T-cell (primary cell): ENCODE measurements at regions not wholly inside any gene's neighbourhood (a gene's known extent, or its start where the extent isn't known, plus 50 kb on each side); places are given as distances from the start of the nearest gene placed in this dataset.

Experiments used
- ATAC-seq, 4 experiments: fragments of 200-7000 bp in 3 of 4; fragments of 150-1000 bp in 1 of 4; cut with Tn5 transposase; replicated peaks in 1 of 4; 1 replicate in 3 of 4; 2 replicates in 1 of 4; pipeline ENCODE4 v1.10.0; 2021; ENCODE audit warnings: moderate library complexity in 3 of 4, mild to moderate bottlenecking in 2 of 4, moderate number of reproducible peaks in 1 of 4
- CTCF ChIA-PET, 2 donors: fragments of 300-600 bp; sonication (Branson Sonifier 250); formaldehyde crosslinking; loops; one replicate each; lab custom pipeline; 2022; ENCODE audit warnings: antibody characterized with exemption in 2 of 2; lab: Charles Lee
- POLR2A ChIA-PET, 2 donors: fragments of 300-600 bp; sonication (Branson Sonifier 250); formaldehyde crosslinking; loops; one replicate each; lab custom pipeline; 2022; ENCODE audit warnings: antibody characterized with exemption in 2 of 2; lab: Charles Lee
- DNase-seq, 35 experiments: peaks; one replicate each; pipeline versions ENCODE4 v3.0.0 to v3.0.0-alpha.2; 2013 to 2023
- H3K27ac ChIP-seq: one replicate; pipeline ENCODE4 v1.5.1; 2013; ENCODE audit warnings: low read length
- H3K27me3 ChIP-seq, 2 experiments: replicated peaks in 1 of 2; 1 replicate in 1 of 2; 2 replicates in 1 of 2; pipeline versions ENCODE4 v1.6.1 to v1.7.0; 2013; ENCODE audit warnings: low read length in 1 of 2, mixed read lengths in 1 of 2; ENCODE audit not compliant: control insufficient read depth in 2 of 2, insufficient read depth in 2 of 2; ENCODE audit errors: extremely low read depth in 1 of 2
- H3K36me3 ChIP-seq, 2 donors: 1 replicate in 1 of 2; 2 replicates in 1 of 2; pipeline versions ENCODE4 v1.6.1 to v1.7.0; 2013; ENCODE audit warnings: low read length in 1 of 2; ENCODE audit not compliant: control insufficient read depth in 2 of 2, insufficient read depth in 1 of 2; ENCODE audit errors: extremely low read depth in 1 of 2
- H3K4me1 ChIP-seq, 2 experiments: 1 replicate in 1 of 2; 2 replicates in 1 of 2; pipeline versions ENCODE4 v1.6.1 to v1.7.0; 2013; ENCODE audit warnings: low read length in 2 of 2, mixed read lengths in 1 of 2; ENCODE audit not compliant: insufficient read depth in 2 of 2, control insufficient read depth in 1 of 2; ENCODE audit errors: extremely low read depth in 1 of 2
- H3K4me3 ChIP-seq, 2 donors: 1 replicate in 1 of 2; 2 replicates in 1 of 2; pipeline versions ENCODE4 v1.5.1 to v1.7.0; 2013; ENCODE audit warnings: mild to moderate bottlenecking in 2 of 2, low read length in 1 of 2, moderate library complexity in 1 of 2; ENCODE audit not compliant: control insufficient read depth in 1 of 2; ENCODE audit errors: extremely low read depth in 1 of 2
- H3K9me3 ChIP-seq: 2 replicates; pipeline ENCODE4 v1.7.0; 2013
- H3K27ac Mint-ChIP-seq, 2 donors: one replicate each; pipeline ENCODE4 v1.8.0; 2020 to 2021; ENCODE audit warnings: mild to moderate bottlenecking in 2 of 2, mixed read lengths in 2 of 2
- H3K27me3 Mint-ChIP-seq, 2 donors: one replicate each; pipeline ENCODE4 v1.8.0; 2021 to 2022; ENCODE audit warnings: mixed read lengths in 2 of 2
- H3K36me3 Mint-ChIP-seq: one replicate; pipeline ENCODE4 v1.8.0; 2021; ENCODE audit warnings: mixed read lengths
- H3K4me1 Mint-ChIP-seq, 3 donors: one replicate each; pipeline ENCODE4 v1.8.0; 2020 to 2022; ENCODE audit warnings: mixed read lengths in 3 of 3, mild to moderate bottlenecking in 1 of 3
- H3K4me3 Mint-ChIP-seq, 3 donors: one replicate each; pipeline ENCODE4 v1.8.0; 2020 to 2022; ENCODE audit warnings: mild to moderate bottlenecking in 3 of 3, mixed read lengths in 3 of 3, moderate library complexity in 3 of 3
- H3K9me3 Mint-ChIP-seq, 3 donors: one replicate each; pipeline ENCODE4 v1.8.0; 2020 to 2022; ENCODE audit warnings: mixed read lengths in 3 of 3
- WGBS: methylation state at CpG from one replicate; pipeline ENCODE4 v1.1.5; 2013; ENCODE audit warnings: missing lambda C conversion rate; ENCODE audit not compliant: insufficient coverage; 5-methylcytosine and 5-hydroxymethylcytosine counted together

DNA sequence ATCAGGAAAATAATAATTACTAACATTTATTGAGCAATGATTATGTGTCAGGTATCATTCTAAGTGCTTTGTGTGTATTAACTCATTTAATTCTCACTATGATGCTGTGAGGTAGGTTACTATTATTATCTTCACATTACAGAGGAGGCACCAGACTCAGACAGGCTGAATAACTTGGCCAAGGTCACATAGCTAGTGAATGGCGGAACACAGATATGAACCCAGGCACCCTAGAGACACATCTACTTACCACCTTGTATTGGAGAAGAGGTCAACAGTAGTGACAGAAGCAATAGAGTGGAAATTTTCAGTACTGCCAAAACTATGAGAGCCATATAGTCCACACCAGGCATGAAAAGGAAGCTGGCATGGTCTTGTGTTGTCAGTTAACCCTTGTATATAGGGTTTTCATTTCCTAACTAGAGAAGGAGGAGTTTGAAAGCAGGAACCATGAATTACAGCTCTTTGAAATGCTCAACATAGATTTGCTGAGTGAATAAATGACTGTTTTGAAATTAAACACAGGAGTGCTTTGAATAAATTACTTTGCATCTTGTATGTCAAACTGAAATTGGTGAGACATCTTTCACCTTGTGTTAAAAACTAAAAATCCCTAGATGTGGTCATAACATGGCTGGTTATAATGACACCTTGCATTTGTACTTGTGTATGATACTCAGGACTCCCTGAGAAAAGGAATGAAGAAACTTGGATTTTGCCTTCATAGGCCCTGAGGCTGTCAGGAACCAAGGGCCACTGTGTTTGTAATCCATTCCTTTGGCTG lies 71.8 kb downstream of the RTL9 start:
- Mint-ChIP-seq H3K4me1 (no peaks in the 10 kb centered on the region), H3K9me3 (no peaks in the 10 kb centered on the region), H3K27me3 (peaks cover 0 to 48% of the 10 kb centered on the region in 2 donors), H3K27ac (no peak overlapping the region), H3K4me3 (no peak overlapping the region), H3K36me3 (no peaks in the 10 kb centered on the region)
- Histone ChIP-seq H3K9me3 (no peaks in the 10 kb centered on the region), H3K36me3 (no peaks in the 10 kb centered on the region), H3K4me1 (no peaks in the 10 kb centered on the region), H3K27ac (no peak overlapping the region), H3K4me3 (no peak overlapping the region), H3K27me3 (peaks cover 0 to 5% of the 10 kb centered on the region in 2 experiments)
- DNase-seq (no peak), ATAC-seq (no peak)
- no CpG with 5 or more reads among the region's 1 CpG for WGBS
- POLR2A ChIA-PET, result no interaction called here
- CTCF ChIA-PET, result no interaction called here

DNA sequence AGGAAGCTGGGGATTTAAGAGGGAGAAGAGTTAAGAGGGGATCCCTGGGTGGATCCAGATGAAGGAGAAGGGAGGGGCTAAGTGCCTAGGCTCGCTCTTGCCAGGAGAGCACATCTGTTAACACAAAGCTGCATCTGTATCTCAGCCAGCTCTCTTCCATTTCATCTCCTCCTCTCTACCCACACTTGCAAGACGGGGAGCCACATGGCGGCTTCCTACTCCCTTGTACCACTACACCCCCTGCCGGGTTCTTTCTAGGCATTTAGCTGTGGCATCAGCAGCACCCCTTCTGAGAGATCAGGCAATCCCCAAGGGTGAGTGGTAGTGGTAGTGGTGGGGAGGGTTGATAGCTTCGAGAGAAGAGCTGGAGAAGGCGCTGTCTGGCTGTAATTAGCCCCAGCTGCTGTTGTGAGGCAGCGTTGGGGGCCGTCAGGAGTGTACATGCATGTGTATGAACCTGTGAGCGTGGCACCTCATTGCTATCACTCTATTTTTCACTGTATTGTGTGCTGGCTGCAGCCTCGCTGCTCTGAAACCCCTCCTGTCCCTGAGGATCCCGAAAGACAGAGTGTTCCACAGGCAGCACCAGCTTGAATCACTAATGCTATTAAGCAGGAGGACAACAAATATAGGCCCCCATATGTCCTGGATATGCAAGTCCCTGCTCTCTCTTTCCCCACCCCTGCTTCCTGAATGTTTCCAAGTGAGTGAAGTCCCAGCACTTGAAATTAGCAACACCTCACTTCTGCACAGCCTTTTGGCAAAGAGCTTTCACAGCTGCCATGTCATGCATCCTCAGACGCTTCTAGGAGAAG lies 73.7 kb downstream of the RTL9 start:
- Mint-ChIP-seq H3K4me3 (no peak overlapping the region), H3K27ac (no peak overlapping the region), H3K27me3 (peaks cover 0 to 52% of the 10 kb centered on the region in 2 donors), H3K4me1 (no peaks in the 10 kb centered on the region), H3K9me3 (no peaks in the 10 kb centered on the region), H3K36me3 (no peaks in the 10 kb centered on the region)
- Histone ChIP-seq H3K4me3 (no peak overlapping the region), H3K9me3 (no peaks in the 10 kb centered on the region), H3K27ac (no peak overlapping the region), H3K27me3 (peaks cover 0 to 5% of the 10 kb centered on the region in 2 experiments), H3K4me1 (no peaks in the 10 kb centered on the region), H3K36me3 (no peaks in the 10 kb centered on the region)
- WGBS, result 100% methylated on average over 1 of the region's 12 CpGs
- ChIA-PET CTCF (no interaction called here), POLR2A (no interaction called here)
- ATAC-seq (no peak), DNase-seq (no peak)

DNA sequence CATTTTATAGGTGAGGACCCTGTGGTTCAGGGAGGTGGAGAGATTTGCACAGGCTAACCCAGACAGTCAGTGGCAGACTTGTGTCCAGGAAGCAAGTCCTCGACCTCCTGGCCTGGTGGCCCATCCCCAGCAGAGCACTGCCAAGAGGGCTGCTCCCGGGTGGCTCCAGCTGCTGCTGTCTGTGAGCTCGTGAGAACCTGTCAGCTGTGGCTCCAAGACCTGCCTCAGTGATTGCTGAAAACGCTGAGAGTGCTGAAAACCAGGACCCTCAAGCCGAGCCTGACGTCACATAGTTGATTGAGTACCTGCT lies 74.2 kb downstream of the RTL9 start:
- CTCF ChIA-PET, result no interaction called here
- no peak overlapping the region for H3K4me3 Mint-ChIP-seq

DNA sequence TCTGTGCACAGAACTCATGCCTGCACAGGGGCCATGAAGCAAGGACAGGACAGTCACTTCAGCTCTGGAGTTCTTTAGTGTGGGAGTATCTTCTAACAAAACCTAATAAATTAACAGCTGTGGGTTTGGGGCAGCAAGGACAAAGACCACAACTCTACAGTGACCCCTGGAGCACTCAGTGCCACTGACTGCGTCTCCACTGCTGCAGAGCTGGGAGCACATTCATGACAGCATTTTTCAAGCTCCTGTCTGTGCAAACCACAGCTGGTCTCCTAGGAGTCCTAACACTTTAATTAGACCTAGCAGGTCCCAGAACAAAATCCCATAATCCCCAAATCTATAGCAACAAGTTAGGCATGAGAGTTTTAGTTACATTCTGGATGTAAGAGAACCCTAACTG lies 76.5 kb downstream of the RTL9 start:
- Mint-ChIP-seq H3K4me3 (no peak overlapping the region), H3K27ac (no peak overlapping the region), H3K36me3 (no peaks in the 10 kb centered on the region), H3K9me3 (no peaks in the 10 kb centered on the region), H3K4me1 (no peaks in the 10 kb centered on the region), H3K27me3 (peaks cover 0 to 50% of the 10 kb centered on the region in 2 donors)
- WGBS, result no CpG with 5 or more reads among the region's 1 CpG
- ChIA-PET CTCF (no interaction called here), POLR2A (no interaction called here)
- no peak for DNase-seq
- Histone ChIP-seq H3K27me3 (peaks cover 0 to 9% of the 10 kb centered on the region in 2 experiments), H3K4me1 (no peaks in the 10 kb centered on the region), H3K4me3 (no peak overlapping the region), H3K9me3 (no peaks in the 10 kb centered on the region), H3K36me3 (no peaks in the 10 kb centered on the region), H3K27ac (no peak overlapping the region)
- no peak for ATAC-seq

More for the DNA sequence above, 74.2 kb downstream of the RTL9 start:
- POLR2A ChIA-PET, result no interaction called here
- Histone ChIP-seq H3K27ac (no peak overlapping the region), H3K27me3 (peaks cover 0 to 5% of the 10 kb centered on the region in 2 experiments), H3K4me1 (no peaks in the 10 kb centered on the region), H3K9me3 (no peaks in the 10 kb centered on the region), H3K4me3 (no peak overlapping the region), H3K36me3 (no peaks in the 10 kb centered on the region)
- no peak for ATAC-seq
- H3K36me3 Mint-ChIP-seq, result no peaks in the 10 kb centered on the region
- DNase-seq, result no peak
- WGBS, result 75% methylated on average over 2 of the region's 6 CpGs
- H3K4me1 Mint-ChIP-seq, result no peaks in the 10 kb centered on the region
- peaks cover 0 to 52% of the 10 kb centered on the region in 2 donors for H3K27me3 Mint-ChIP-seq
- no peaks in the 10 kb centered on the region for H3K9me3 Mint-ChIP-seq
- no peak overlapping the region for H3K27ac Mint-ChIP-seq

DNA sequence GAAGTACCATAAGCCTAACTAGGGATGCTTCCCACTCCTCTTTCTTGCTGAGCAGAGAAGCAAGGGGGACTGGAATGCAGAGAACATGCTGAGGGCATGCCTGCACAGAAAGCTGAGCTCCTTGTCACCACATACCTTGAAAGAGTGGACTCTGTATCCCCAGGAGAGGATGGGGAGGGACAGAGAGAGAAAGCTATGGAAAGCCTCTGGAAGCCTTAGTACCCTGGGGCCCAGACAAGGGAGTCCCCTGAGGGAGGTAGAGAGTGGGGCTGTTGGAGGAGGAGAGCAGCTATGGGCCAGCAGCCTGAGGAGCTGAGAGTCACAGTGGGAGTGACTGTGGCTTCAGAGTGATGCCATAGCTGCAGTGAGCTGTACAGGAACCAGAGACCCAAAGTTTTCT lies 77.9 kb downstream of the RTL9 start:
- POLR2A ChIA-PET, result no interaction called here
- DNase-seq (no peak), ATAC-seq (no peak)
- Histone ChIP-seq H3K27ac (no peak overlapping the region), H3K27me3 (peaks cover 0 to 9% of the 10 kb centered on the region in 2 experiments), H3K4me1 (no peaks in the 10 kb centered on the region), H3K36me3 (no peaks in the 10 kb centered on the region), H3K9me3 (no peaks in the 10 kb centered on the region), H3K4me3 (no peak overlapping the region)
- H3K4me1 Mint-ChIP-seq, result no peaks in the 10 kb centered on the region
- H3K4me3 Mint-ChIP-seq, result no peak overlapping the region
- H3K27me3 Mint-ChIP-seq, result peaks cover 0 to 49% of the 10 kb centered on the region in 2 donors
- H3K9me3 Mint-ChIP-seq, result no peaks in the 10 kb centered on the region
- H3K27ac Mint-ChIP-seq, result no peak overlapping the region
- no peaks in the 10 kb centered on the region for H3K36me3 Mint-ChIP-seq
- CTCF ChIA-PET, result no interaction called here

DNA sequence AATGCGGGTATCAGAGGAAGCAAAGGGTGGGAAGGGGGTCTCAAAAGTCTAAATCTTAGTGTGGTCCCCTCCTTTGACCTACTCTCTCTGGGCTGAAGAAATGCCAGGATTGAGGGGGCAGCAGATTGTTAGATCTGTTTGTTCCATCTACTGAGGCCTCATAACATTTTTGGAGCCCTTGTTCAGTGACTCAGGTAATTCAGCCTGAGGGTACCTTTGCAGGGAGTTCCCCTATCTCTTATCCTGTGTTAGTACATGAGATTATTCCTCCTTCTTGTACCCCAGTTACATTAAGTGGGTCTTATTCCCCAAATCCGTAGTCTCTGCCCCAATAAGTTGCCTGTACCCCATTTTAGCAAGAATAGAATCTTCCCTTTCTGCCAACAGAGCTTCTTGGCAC lies 79.0 kb downstream of the RTL9 start:
- Mint-ChIP-seq H3K9me3 (no peaks in the 10 kb centered on the region), H3K27me3 (peaks cover 0 to 45% of the 10 kb centered on the region in 2 donors), H3K4me3 (no peak overlapping the region), H3K4me1 (no peaks in the 10 kb centered on the region), H3K36me3 (no peaks in the 10 kb centered on the region), H3K27ac (no peak overlapping the region)
- Histone ChIP-seq H3K4me3 (no peak overlapping the region), H3K27ac (no peak overlapping the region), H3K36me3 (no peaks in the 10 kb centered on the region), H3K4me1 (no peaks in the 10 kb centered on the region), H3K9me3 (no peaks in the 10 kb centered on the region), H3K27me3 (peaks cover 0 to 9% of the 10 kb centered on the region in 2 experiments)
- CTCF ChIA-PET, result no interaction called here
- WGBS, result no CpG with 5 or more reads among the region's 2 CpGs
- no peak for ATAC-seq
- no peak for DNase-seq
- POLR2A ChIA-PET, result no interaction called here
